Fibroblast of lung (primary cell): ENCODE measurements at regions not wholly inside any gene's neighbourhood (a gene's known extent, or its start where the extent isn't known, plus 50 kb on each side); places are given as distances from the start of the nearest gene placed in this dataset.

Experiments
- DNase-seq, 2 donors: peaks; one replicate each; pipeline versions ENCODE4 v3.0.0 to v3.0.0-alpha.2; 2010; ENCODE audit warnings: low read depth in 2 of 2
- H2AFZ ChIP-seq: 2 replicates; pipeline ENCODE4 v1.5.1; 2012; ENCODE audit warnings: low read length, control low read depth, inconsistent platforms
- H3K27ac ChIP-seq: 2 replicates; pipeline ENCODE4 v1.5.1; 2011; ENCODE audit warnings: low read length, control low read depth; ENCODE audit not compliant: insufficient read depth
- H3K27me3 ChIP-seq: 2 replicates; pipeline ENCODE4 v1.5.1; 2011; ENCODE audit warnings: mild to moderate bottlenecking, low read length; ENCODE audit not compliant: control insufficient read depth, insufficient read depth
- H3K36me3 ChIP-seq: 2 replicates; pipeline ENCODE4 v1.5.1; 2011; ENCODE audit warnings: low read length; ENCODE audit not compliant: control insufficient read depth, insufficient read depth
- H3K4me1 ChIP-seq: 2 replicates; pipeline ENCODE4 v1.5.1; 2011; ENCODE audit warnings: low read length; ENCODE audit not compliant: control insufficient read depth, insufficient read depth; ENCODE audit errors: extremely low read depth
- H3K4me2 ChIP-seq: 2 replicates; pipeline ENCODE4 v1.5.1; 2011; ENCODE audit warnings: low read length, control low read depth; ENCODE audit not compliant: insufficient read depth; ENCODE audit errors: extremely low read depth
- H3K4me3 ChIP-seq, 4 experiments: fragments of 200-600 bp in 1 of 4; sonication (generic) in 1 of 4; replicated peaks in 1 of 4; 2 replicates each; pipeline ENCODE4 v1.5.1; 2011 to 2016; ENCODE audit warnings: low read length in 4 of 4, low read depth in 3 of 4, mild to moderate bottlenecking in 3 of 4, control low read depth in 2 of 4, inconsistent platforms in 1 of 4, mixed read lengths in 1 of 4; ENCODE audit not compliant: insufficient read depth in 1 of 4; ENCODE audit errors: control extremely low read depth in 1 of 4
- H3K79me2 ChIP-seq: 2 replicates; pipeline ENCODE4 v1.5.1; 2012; ENCODE audit warnings: mild to moderate bottlenecking, low read length, inconsistent platforms; ENCODE audit not compliant: control insufficient read depth, insufficient read depth
- H3K9ac ChIP-seq: 2 replicates; pipeline ENCODE4 v1.5.1; 2011; ENCODE audit warnings: mild to moderate bottlenecking, low read length, control low read depth; ENCODE audit not compliant: insufficient read depth
- H3K9me3 ChIP-seq: 2 replicates; pipeline ENCODE4 v1.5.1; 2012; ENCODE audit warnings: low read depth, low read length; ENCODE audit not compliant: control insufficient read depth, insufficient read depth
- H4K20me1 ChIP-seq: 2 replicates; pipeline ENCODE4 v1.5.1; 2011; ENCODE audit warnings: low read length; ENCODE audit not compliant: control insufficient read depth, insufficient read depth; ENCODE audit errors: extremely low read depth
- CTCF ChIP-seq, 2 donors: IDR thresholded peaks in 1 of 2; conservative IDR thresholded peaks in 1 of 2; 1 replicate in 1 of 2; 2 replicates in 1 of 2; pipeline ENCODE4 v1.5.1; 2011 to 2012; ENCODE audit warnings: low read length in 2 of 2, control low read depth in 1 of 2, inconsistent platforms in 1 of 2, low read depth in 1 of 2, mild to moderate bottlenecking in 1 of 2
- EZH2 ChIP-seq: IDR thresholded peaks from 2 replicates; pipeline ENCODE4 v1.5.1; 2012; ENCODE audit warnings: low read length, control low read depth, mild to moderate bottlenecking; ENCODE audit errors: missing control alignments

- H3K9me3 ChIP-seq, result no peaks in the 10 kb centered on the region
- H3K79me2 ChIP-seq, result no peaks in the 10 kb centered on the region
- no peak overlapping the region for H3K27ac ChIP-seq
- DNase-seq, result no peak
- no peak overlapping the region for H3K9ac ChIP-seq
- no peak overlapping the region for H3K4me2 ChIP-seq
- H3K4me3 ChIP-seq, result no peak overlapping the region
- H2AFZ ChIP-seq, result no peak overlapping the region
- H4K20me1 ChIP-seq, result no peaks in the 10 kb centered on the region
- H3K4me1 ChIP-seq, result no peaks in the 10 kb centered on the region
- H3K36me3 ChIP-seq, result no peaks in the 10 kb centered on the region
- H3K27me3 ChIP-seq, result no peaks in the 10 kb centered on the region
- TF ChIP-seq EZH2 (no peak), CTCF (conservative IDR thresholded peaks at IDR 0.05 in 1 of 2, IDR thresholded peaks at IDR 0.05 in 1 of 2; ENCODE audit: low read depth in 1 of 2, low read length in 2 of 2) (no peak)
Observed at GRCh38 chr14:59018460-59018859, 170.0 kb upstream of the DAAM1 start.

- H3K9me3 ChIP-seq, result no peaks in the 10 kb centered on the region
- H3K9ac ChIP-seq, result no peak overlapping the region
- no peak overlapping the region for H3K4me3 ChIP-seq
- DNase-seq, result no peak
- no peak for TF ChIP-seq EZH2
- peak in 1 of 2 donors; percentile 33 for TF ChIP-seq CTCF (conservative IDR thresholded peaks at IDR 0.05 in 1 of 2, IDR thresholded peaks at IDR 0.05 in 1 of 2; ENCODE audit: low read depth in 1 of 2, low read length in 2 of 2)
- no peaks in the 10 kb centered on the region for H3K79me2 ChIP-seq
- H3K4me2 ChIP-seq, result no peak overlapping the region
- no peaks in the 10 kb centered on the region for H3K27me3 ChIP-seq
- no peaks in the 10 kb centered on the region for H3K4me1 ChIP-seq
- no peak overlapping the region for H2AFZ ChIP-seq
- no peak overlapping the region for H3K27ac ChIP-seq
- H3K36me3 ChIP-seq, result no peaks in the 10 kb centered on the region
- no peaks in the 10 kb centered on the region for H4K20me1 ChIP-seq
Observed at GRCh38 chr14:59018978-59019377, 169.5 kb upstream of the DAAM1 start.

- Histone ChIP-seq H3K27ac (no peak overlapping the region), H3K79me2 (no peaks in the 10 kb centered on the region), H3K9me3 (no peaks in the 10 kb centered on the region), H2AFZ (no peak overlapping the region), H4K20me1 (no peaks in the 10 kb centered on the region), H3K9ac (no peak overlapping the region), H3K36me3 (no peaks in the 10 kb centered on the region), H3K4me1 (no peaks in the 10 kb centered on the region), H3K4me3 (no peak overlapping the region), H3K4me2 (no peak overlapping the region), H3K27me3 (no peaks in the 10 kb centered on the region)
- peak; percentile 23 to 51 for DNase-seq
- TF ChIP-seq CTCF (conservative IDR thresholded peaks at IDR 0.05 in 1 of 2, IDR thresholded peaks at IDR 0.05 in 1 of 2; ENCODE audit: low read depth in 1 of 2, low read length in 2 of 2) (peak; percentile 44 to 63), EZH2 (no peak)
Observed at GRCh38 chr14:59020382-59020781, 168.1 kb upstream of the DAAM1 start.
